Activated CD4-positive, alpha-beta T cell treated with anti-CD3 and anti-CD28 coated beads, Interleukin-2, amount 10 ng/mL, durations not matched to agents 7 days and 5 days (primary cell): ENCODE measurements at regions not wholly inside any gene's neighbourhood (a gene's known extent, or its start where the extent isn't known, plus 50 kb on each side); places are given as distances from the start of the nearest gene placed in this dataset.

Source experiments
- CTCF ChIA-PET: fragments of 350-600 bp; sonication (Branson Sonifier 250); formaldehyde crosslinking; loops from one replicate; lab custom pipeline; 2021; ENCODE audit warnings: antibody characterized with exemption; lab: Charles Lee
- POLR2A ChIA-PET: fragments of 350-600 bp; sonication (Branson Sonifier 250); formaldehyde crosslinking; loops from one replicate; lab custom pipeline; 2021; ENCODE audit warnings: antibody characterized with exemption; lab: Charles Lee
- DNase-seq: peaks from one replicate; pipeline ENCODE4 v3.0.0-alpha.2; 2020
- H3K27ac Mint-ChIP-seq: one replicate; pipeline ENCODE4 v1.8.0; 2021; ENCODE audit warnings: mild to moderate bottlenecking, moderate library complexity, mixed read lengths
- H3K27me3 Mint-ChIP-seq: one replicate; pipeline ENCODE4 v1.8.0; 2021; ENCODE audit warnings: mixed read lengths
- H3K36me3 Mint-ChIP-seq: one replicate; pipeline ENCODE4 v1.8.0; 2021; ENCODE audit warnings: low read depth, mixed read lengths
- H3K4me1 Mint-ChIP-seq: one replicate; pipeline ENCODE4 v1.8.0; 2021; ENCODE audit warnings: mixed read lengths
- H3K4me3 Mint-ChIP-seq: one replicate; pipeline ENCODE4 v1.8.0; 2021; ENCODE audit warnings: mild to moderate bottlenecking, moderate library complexity, mixed read lengths
- H3K9me3 Mint-ChIP-seq: one replicate; pipeline ENCODE4 v1.8.0; 2021; ENCODE audit warnings: mixed read lengths

DNA sequence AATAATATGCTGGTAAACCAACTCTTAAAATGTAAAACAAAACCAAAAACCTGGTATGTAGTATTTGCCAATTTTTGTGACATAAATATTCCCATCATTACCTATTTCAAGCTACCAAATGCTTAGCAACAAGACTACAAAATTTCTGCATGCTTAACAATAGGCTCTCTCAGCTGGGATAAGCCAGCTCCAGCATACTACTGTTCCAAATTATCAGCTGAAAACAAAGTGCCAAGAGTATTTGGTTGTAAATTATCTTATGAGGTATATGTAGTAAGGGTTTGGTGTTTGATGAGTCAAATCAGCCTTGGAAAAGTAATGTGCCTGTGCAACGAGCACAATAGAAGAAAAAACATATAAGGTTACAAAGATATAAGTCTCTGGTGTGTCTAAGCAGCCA lies 263.2 kb downstream of the HGF start:
- H3K36me3 Mint-ChIP-seq = no peaks in the 10 kb centered on the region
- H3K27me3 Mint-ChIP-seq = no peaks in the 10 kb centered on the region
- no peak overlapping the region for H3K4me3 Mint-ChIP-seq
- H3K9me3 Mint-ChIP-seq = peaks cover 3% of the 10 kb centered on the region
- ChIA-PET POLR2A (no interaction called here), CTCF (no interaction called here)
- no peaks in the 10 kb centered on the region for H3K4me1 Mint-ChIP-seq
- no peak overlapping the region for H3K27ac Mint-ChIP-seq
- DNase-seq = no peak

DNA sequence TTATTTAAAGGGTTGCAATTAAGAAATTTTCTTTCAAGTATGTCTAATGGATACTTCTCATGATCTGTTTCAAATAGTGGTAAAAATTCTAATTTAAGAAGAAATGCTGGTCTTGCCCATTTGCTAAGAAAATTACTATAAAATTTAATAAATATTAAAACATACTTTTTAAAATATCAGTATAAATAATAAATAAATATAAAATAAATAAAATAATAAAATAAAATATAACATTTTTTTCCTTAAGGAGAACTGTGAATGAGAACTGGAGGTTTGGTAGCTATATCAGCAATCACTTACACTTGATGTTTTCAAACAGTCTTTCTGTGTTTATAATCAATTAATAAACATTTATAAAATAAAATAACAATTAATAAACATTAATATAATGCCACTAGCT lies 266.1 kb downstream of the HGF start:
- CTCF ChIA-PET = no interaction called here
- no peak for DNase-seq
- Mint-ChIP-seq H3K4me1 (no peaks in the 10 kb centered on the region), H3K36me3 (no peaks in the 10 kb centered on the region), H3K4me3 (no peak overlapping the region), H3K27ac (no peak overlapping the region), H3K9me3 (no peaks in the 10 kb centered on the region), H3K27me3 (no peaks in the 10 kb centered on the region)
- POLR2A ChIA-PET = no interaction called here

DNA sequence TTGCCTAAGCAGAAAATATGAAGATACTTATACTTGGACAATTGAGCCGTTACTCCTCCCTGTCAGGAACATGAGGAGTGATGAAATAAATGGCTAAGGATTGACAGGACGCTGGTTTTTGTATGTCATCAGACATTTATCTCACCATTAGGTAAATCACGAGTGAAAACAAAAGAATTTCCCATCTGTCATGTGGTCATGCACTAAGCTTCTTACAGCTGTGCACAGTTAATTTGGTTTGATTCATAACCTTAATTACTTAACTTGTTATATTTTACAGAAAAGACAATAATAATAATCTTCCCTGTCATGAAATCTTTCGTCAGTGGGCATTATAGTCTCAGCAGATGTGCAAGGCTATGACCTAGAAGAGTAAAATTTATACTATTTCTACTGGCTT lies 266.5 kb downstream of the HGF start:
- no peaks in the 10 kb centered on the region for H3K27me3 Mint-ChIP-seq
- ChIA-PET CTCF (no interaction called here), POLR2A (no interaction called here)
- H3K27ac Mint-ChIP-seq = no peak overlapping the region
- H3K4me3 Mint-ChIP-seq = no peak overlapping the region
- no peak for DNase-seq
- no peaks in the 10 kb centered on the region for H3K36me3 Mint-ChIP-seq
- H3K4me1 Mint-ChIP-seq = no peaks in the 10 kb centered on the region
- H3K9me3 Mint-ChIP-seq = no peaks in the 10 kb centered on the region

DNA sequence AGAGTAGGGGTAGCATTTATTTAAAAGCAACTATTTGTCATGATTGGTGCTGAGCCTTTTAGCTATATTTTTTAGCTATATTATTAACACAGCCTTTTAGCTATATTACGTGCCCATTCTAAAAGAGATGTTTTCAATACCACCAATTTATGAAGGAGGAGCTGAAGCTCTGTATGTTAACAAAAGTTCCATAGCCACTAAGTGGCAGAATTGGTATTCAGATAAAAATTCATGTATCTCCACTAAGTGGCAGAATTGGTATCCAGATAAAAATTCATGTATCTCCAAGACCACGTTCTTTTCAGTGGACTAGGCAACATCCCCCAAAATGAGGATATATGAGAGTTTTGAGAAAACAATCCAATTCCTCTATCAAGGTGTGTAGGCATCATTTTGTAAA lies 268.6 kb downstream of the HGF start:
- Mint-ChIP-seq H3K27me3 (no peaks in the 10 kb centered on the region), H3K4me3 (no peak overlapping the region), H3K36me3 (no peaks in the 10 kb centered on the region), H3K27ac (no peak overlapping the region), H3K9me3 (no peaks in the 10 kb centered on the region), H3K4me1 (no peaks in the 10 kb centered on the region)
- ChIA-PET CTCF (interaction anchor here (0.9 kb wide), 1 partner anchor 9 kb away, joined by 3 read pairs; no protein-coding TSS in a partner anchor), POLR2A (no interaction called here)
- DNase-seq = no peak

DNA sequence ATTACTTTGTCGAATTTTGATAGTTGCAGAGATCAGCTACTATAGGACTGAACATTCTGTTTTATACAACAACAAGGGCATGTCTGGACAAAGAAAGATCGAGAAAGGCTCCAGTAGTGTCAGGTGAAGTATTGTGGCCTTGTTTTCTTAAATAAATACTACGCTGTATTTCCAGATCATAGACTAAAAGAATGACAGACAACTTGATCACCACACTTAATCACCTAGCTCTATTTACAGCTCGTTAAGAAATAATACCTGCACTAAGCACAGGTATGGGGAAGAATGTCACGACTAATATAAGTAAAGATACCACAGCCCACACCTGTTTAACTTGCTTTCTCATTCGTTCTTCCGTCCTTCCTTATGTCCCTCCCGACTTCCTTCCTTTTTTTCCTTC lies 269.2 kb downstream of the HGF start:
- Mint-ChIP-seq H3K9me3 (no peaks in the 10 kb centered on the region), H3K4me1 (no peaks in the 10 kb centered on the region), H3K27ac (no peak overlapping the region), H3K36me3 (no peaks in the 10 kb centered on the region), H3K27me3 (no peaks in the 10 kb centered on the region), H3K4me3 (no peak overlapping the region)
- ChIA-PET POLR2A (no interaction called here), CTCF (no interaction called here)
- DNase-seq = no peak

DNA sequence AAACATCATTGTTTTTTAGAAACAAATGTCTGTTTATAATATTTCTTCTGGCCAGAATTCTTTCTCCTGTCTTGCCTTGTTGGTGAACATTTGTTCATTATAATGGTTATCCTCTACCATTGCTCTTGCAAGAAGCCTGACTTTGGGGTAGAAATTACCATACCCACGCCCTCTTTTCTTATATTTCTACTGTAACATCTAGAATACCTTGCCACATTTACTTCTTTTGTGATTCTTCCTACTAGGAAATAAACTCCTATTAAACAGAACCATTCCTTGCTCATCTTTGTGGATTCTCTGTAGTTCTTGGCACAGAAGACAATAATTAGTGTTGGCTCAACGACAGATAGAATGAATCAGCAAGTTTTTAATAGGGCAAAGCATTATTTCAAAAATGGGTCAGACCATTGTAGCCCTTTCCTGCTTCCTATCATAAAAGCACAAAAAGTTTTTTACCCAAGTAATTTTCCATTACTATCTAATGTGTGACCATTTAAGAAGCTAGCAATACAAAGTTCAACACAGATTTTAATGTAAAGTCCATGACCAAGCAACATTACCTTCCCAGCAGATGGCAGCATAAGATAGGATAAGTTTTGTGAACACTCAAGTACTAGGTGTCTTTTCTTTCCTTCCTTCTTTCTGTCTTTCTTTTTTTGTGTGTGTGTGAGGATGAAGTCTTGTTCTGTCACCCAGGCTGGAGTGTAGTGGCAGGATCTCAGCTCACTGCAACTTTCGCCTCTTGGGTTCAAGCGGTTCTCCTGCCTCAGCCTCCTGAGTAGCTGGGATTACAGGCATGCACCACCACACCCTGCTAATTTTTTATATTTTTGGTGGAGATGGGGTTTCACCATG lies 270.4 kb downstream of the HGF start:
- H3K9me3 Mint-ChIP-seq = no peaks in the 10 kb centered on the region
- no peaks in the 10 kb centered on the region for H3K4me1 Mint-ChIP-seq
- ChIA-PET CTCF (no interaction called here), POLR2A (no interaction called here)
- H3K4me3 Mint-ChIP-seq = no peak overlapping the region
- peak; percentile 9 for DNase-seq
- H3K27ac Mint-ChIP-seq = no peak overlapping the region
- H3K36me3 Mint-ChIP-seq = no peaks in the 10 kb centered on the region
- no peaks in the 10 kb centered on the region for H3K27me3 Mint-ChIP-seq

DNA sequence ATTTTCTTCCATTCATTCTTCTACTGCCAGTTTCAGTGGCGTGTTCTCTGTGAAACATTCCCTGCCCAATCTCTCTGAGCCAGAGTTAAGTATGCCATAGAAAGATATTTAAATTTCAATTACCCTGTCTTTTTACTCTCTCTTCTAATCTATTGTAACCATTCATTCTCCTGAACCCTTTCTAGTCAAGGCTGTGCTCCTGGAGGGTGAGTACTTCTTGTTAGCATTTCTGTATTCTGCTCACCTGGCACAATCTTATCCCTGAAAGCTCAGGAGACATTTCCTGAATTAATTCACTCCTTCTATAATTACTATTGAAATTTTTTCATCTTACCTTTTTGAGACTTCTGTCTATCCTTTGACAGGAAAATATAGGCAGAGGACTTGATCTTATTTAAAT lies 271.7 kb downstream of the HGF start:
- Mint-ChIP-seq H3K36me3 (no peaks in the 10 kb centered on the region), H3K9me3 (no peaks in the 10 kb centered on the region), H3K4me1 (no peaks in the 10 kb centered on the region), H3K4me3 (no peak overlapping the region), H3K27ac (no peak overlapping the region), H3K27me3 (no peaks in the 10 kb centered on the region)
- ChIA-PET POLR2A (no interaction called here), CTCF (no interaction called here)
- DNase-seq = no peak

DNA sequence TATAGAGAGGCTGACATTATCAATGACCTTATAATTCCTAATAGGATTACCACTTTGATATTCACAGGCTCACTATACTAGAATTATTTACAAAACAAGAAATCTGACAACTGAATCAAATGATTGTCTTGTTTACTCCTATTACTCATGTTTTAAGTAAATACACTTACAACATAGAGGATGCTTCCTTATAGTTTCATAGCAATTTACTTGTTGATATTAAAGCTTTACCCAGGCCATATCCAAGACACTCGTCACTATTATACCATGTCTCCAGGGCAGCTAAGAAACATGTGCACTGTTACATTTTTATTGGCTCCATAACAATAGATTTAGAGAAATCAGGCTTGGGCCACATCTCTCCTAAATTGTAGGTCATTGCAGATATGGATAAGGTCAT lies 276.9 kb downstream of the HGF start:
- Mint-ChIP-seq H3K36me3 (no peaks in the 10 kb centered on the region), H3K4me3 (no peak overlapping the region), H3K27ac (no peak overlapping the region), H3K4me1 (no peaks in the 10 kb centered on the region), H3K27me3 (no peaks in the 10 kb centered on the region), H3K9me3 (no peaks in the 10 kb centered on the region)
- CTCF ChIA-PET = no interaction called here
- no peak for DNase-seq
- POLR2A ChIA-PET = no interaction called here

DNA sequence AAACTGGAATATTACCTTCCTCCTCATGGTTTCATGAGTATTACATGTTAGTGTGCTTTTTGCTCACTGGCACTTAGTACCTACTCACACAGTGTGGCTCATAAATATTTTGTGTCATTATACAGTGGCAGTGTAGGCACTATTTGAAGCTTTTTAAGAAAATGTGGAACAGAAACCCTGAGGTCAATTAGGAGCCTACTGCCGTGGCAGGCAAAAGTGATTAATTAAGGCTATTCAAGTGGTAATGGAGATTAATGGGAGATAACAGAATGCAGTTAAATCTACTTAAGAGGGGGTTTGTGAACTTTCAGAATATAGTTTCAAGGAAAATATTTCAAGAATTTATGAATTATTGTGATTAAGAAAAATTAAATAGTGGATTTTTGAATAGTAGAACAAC lies 277.6 kb downstream of the HGF start:
- Mint-ChIP-seq H3K9me3 (no peaks in the 10 kb centered on the region), H3K27me3 (no peaks in the 10 kb centered on the region), H3K36me3 (no peaks in the 10 kb centered on the region), H3K4me3 (no peak overlapping the region), H3K4me1 (no peaks in the 10 kb centered on the region), H3K27ac (no peak overlapping the region)
- POLR2A ChIA-PET = no interaction called here
- CTCF ChIA-PET = no interaction called here
- DNase-seq = no peak

DNA sequence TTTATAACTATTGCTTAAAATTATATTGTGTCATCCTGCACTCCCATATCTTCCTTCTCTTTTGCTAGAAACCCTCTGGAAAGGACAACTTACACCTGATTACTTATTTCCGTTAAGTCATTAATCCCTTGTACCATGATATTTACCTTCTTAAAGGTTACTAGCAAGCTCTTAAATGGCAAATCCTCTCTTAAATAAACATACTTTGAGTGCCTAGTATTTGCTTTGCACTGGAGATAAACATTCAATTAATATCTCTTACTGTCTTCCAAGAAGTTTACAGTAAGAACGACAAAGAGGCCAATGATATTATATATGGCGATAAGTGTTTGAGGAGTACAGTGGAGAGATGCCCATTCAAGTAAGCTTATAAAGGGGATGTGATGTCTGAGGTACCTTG lies 278.3 kb downstream of the HGF start:
- no peak for DNase-seq
- H3K4me3 Mint-ChIP-seq = no peak overlapping the region
- ChIA-PET CTCF (no interaction called here), POLR2A (no interaction called here)
- no peaks in the 10 kb centered on the region for H3K9me3 Mint-ChIP-seq
- no peaks in the 10 kb centered on the region for H3K36me3 Mint-ChIP-seq
- H3K4me1 Mint-ChIP-seq = no peaks in the 10 kb centered on the region
- no peaks in the 10 kb centered on the region for H3K27me3 Mint-ChIP-seq
- H3K27ac Mint-ChIP-seq = no peak overlapping the region

DNA sequence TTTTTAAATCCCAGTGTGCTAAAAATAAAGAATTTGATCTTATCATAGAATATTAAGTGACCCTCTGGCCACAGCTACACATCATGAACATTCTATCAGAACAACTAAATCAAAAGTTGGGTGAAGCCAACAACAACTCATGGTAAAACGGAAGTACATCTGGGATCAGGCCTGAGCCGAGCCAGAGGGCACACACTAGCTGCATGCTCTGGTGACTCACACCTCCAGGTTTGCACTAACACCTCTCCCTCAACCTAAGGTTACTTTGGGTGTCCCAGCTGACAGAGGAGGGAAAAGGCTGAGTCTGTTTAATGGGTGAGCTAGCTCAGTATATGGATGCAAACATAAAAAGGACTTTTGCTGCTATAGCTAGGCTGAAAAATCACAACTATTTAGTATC lies 281.6 kb downstream of the HGF start:
- Mint-ChIP-seq H3K27ac (no peak overlapping the region), H3K27me3 (no peaks in the 10 kb centered on the region), H3K36me3 (no peaks in the 10 kb centered on the region), H3K4me3 (no peak overlapping the region), H3K4me1 (no peaks in the 10 kb centered on the region), H3K9me3 (no peaks in the 10 kb centered on the region)
- POLR2A ChIA-PET = no interaction called here
- CTCF ChIA-PET = no interaction called here
- DNase-seq = no peak

DNA sequence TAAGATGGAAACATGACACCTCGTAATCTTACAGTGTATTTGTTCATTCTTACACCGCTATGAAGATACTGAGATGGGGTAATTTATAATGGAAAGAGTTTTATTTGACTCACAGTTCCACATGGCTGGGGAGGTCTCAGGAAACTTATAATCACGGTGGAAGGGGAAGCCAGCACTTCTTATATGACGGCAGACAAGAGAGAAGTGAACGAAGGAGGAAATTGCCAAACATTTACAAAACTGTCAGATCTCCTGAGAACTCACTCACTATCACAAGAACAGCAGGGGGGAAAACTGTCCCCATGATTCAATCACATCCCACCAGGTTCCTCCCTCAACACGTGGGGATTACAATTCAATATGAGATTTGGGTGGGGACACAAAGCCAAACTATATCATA lies 282.3 kb downstream of the HGF start:
- Mint-ChIP-seq H3K36me3 (no peaks in the 10 kb centered on the region), H3K4me1 (no peaks in the 10 kb centered on the region), H3K27ac (no peak overlapping the region), H3K4me3 (no peak overlapping the region), H3K9me3 (no peaks in the 10 kb centered on the region), H3K27me3 (no peaks in the 10 kb centered on the region)
- POLR2A ChIA-PET = no interaction called here
- CTCF ChIA-PET = no interaction called here
- DNase-seq = no peak

DNA sequence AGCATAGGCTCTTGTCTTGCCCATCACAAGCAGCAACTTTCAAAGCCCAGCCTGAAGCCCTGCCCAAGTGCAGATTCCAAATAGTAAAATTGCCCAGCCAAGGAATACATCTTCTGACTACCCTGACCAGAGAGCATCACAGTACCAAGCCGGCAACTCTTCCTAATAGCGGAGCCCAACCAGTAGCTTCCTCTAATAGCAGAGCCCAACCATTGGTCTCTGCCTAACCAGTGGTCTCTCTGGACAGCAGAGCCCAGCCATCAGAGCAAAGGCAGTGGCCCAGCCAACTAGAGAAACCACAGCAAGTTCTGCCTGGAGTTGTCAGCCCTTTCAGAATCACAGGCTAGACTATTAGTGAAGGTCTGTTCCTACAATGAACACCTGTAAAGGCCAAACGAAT lies 285.6 kb downstream of the HGF start:
- Mint-ChIP-seq H3K27me3 (no peaks in the 10 kb centered on the region), H3K4me1 (no peaks in the 10 kb centered on the region), H3K36me3 (no peaks in the 10 kb centered on the region), H3K9me3 (no peaks in the 10 kb centered on the region), H3K27ac (no peak overlapping the region), H3K4me3 (no peak overlapping the region)
- DNase-seq = no peak
- POLR2A ChIA-PET = no interaction called here
- CTCF ChIA-PET = no interaction called here

DNA sequence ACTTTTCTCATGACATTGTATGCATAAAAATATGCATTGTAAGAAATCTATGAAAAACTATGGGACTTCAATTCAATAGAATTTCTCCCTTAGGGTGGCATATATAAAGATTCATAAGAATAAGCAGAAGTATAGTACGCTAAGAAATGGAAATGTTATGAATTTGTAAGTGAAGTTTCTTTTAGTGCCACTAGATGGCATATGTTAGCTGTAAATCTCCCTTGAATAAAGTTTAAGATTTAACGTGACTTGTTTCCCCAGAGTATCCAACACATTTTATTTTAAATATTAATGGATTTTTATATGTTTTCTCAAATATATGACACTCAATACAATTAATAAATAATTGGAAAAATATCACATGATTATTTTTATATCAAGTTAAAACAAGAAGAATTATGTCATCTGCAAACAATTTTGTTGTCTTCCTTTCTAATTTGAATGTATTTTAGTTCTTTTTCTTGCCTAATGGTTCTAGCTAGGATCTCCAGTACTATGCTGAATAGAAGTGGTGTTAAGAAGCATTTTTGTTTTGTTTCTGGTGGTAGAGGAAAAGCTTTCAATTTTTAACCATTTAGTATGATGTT lies 287.2 kb downstream of the HGF start:
- ChIA-PET CTCF (no interaction called here), POLR2A (no interaction called here)
- no peak overlapping the region for H3K27ac Mint-ChIP-seq
- no peaks in the 10 kb centered on the region for H3K27me3 Mint-ChIP-seq
- H3K4me3 Mint-ChIP-seq = no peak overlapping the region
- H3K4me1 Mint-ChIP-seq = no peaks in the 10 kb centered on the region
- no peaks in the 10 kb centered on the region for H3K9me3 Mint-ChIP-seq
- H3K36me3 Mint-ChIP-seq = no peaks in the 10 kb centered on the region
- no peak for DNase-seq
